Breast epithelium (tissue), 3 donors: ENCODE measurements at regions not wholly inside any gene's neighbourhood (a gene's known extent, or its start where the extent isn't known, plus 50 kb on each side); places are given as distances from the start of the nearest gene placed in this dataset.

Experiments
- CTCF ChIP-seq, 3 donors: fragments of 450-650 bp; IDR thresholded peaks; one replicate each; pipeline ENCODE4 v1.5.1; 2016 to 2017; ENCODE audit warnings: antibody characterized with exemption in 3 of 3, mild to moderate bottlenecking in 3 of 3, moderate library complexity in 3 of 3
- POLR2A ChIP-seq: fragments of 450-650 bp; IDR thresholded peaks from one replicate; pipeline ENCODE4 v1.6.1; 2016; ENCODE audit warnings: antibody characterized with exemption, mild to moderate bottlenecking, moderate library complexity

- no peak for TF ChIP-seq CTCF (IDR thresholded peaks at IDR 0.05)
- TF ChIP-seq POLR2A, result no peak
These were observed 172.7 kb downstream of the SLITRK1 start for GRCh38 chr13:83709426-83710132.
